Kidney epithelial cell (primary cell): ENCODE measurements at regions not wholly inside any gene's neighbourhood (a gene's known extent, or its start where the extent isn't known, plus 50 kb on each side); places are given as distances from the start of the nearest gene placed in this dataset.
A peak's percentile ranks its signal among the peaks of the same experiment; 100 is the strongest.

ENCODE experiments used
- DNase-seq: peaks from one replicate; pipeline ENCODE4 v3.0.0-alpha.2; 2010; ENCODE audit warnings: low read depth
- H3K27me3 ChIP-seq: 2 replicates; pipeline ENCODE4 v1.6.0; 2011; ENCODE audit warnings: low read length; ENCODE audit not compliant: control insufficient read depth, insufficient read depth
- H3K36me3 ChIP-seq: 2 replicates; pipeline ENCODE4 v1.5.1; 2011; ENCODE audit warnings: low read length; ENCODE audit not compliant: control insufficient read depth, insufficient read depth
- H3K4me3 ChIP-seq: 2 replicates; pipeline ENCODE4 v1.5.1; 2011; ENCODE audit warnings: low read depth, mild to moderate bottlenecking, control low read depth, low read length
- CTCF ChIP-seq: IDR thresholded peaks from 2 replicates; pipeline ENCODE4 v1.5.1; 2011; ENCODE audit warnings: mild to moderate bottlenecking, moderate library complexity, low read length, control low read depth, inconsistent platforms; ENCODE audit not compliant: insufficient read depth, poor library complexity, severe bottlenecking

DNA sequence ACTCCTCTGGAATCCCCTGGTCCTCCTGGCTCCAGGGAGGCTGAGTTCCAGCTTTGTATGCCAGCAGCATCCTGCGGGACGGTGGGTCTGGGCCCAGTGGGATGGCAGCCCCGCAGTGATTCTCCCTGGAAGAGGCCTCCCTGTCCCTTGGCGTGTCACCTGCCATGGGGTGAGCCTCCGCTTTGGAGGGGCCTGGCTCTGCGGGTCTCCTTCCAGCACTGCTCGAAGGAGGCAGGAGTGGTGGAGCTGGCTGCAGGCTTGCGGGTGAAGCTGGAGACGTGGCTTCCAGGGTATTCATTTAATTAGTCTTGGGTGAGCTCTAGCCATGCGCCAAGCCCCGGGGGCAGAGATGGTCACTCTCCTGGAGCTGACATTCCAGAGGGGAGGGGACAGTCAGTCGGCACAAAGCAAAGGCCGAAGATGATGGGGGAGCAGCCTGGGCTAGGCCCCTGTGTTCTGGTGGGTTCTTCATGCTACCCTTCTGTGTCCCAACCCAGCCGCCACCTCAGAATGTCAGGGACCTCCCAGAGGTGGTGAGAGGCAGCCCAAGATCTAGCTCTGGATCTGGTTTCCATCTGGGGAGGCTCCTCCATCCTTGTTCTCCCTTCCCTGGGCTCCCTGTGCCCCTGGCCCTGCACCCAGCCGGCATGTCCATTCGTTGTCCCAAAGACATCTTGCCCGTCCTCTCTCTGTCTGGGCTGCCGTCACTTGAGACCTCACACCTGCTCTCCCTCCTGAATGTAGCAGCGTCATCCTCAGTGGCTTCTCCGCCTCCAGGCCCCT, 1332.5 kb downstream of the BRD1 start:
- peaks cover 16% of the 10 kb centered on the region for H3K27me3 ChIP-seq
- DNase-seq: no peak
- no peak for TF ChIP-seq CTCF
- H3K36me3 ChIP-seq: no peaks in the 10 kb centered on the region
- no peak overlapping the region for H3K4me3 ChIP-seq

DNA sequence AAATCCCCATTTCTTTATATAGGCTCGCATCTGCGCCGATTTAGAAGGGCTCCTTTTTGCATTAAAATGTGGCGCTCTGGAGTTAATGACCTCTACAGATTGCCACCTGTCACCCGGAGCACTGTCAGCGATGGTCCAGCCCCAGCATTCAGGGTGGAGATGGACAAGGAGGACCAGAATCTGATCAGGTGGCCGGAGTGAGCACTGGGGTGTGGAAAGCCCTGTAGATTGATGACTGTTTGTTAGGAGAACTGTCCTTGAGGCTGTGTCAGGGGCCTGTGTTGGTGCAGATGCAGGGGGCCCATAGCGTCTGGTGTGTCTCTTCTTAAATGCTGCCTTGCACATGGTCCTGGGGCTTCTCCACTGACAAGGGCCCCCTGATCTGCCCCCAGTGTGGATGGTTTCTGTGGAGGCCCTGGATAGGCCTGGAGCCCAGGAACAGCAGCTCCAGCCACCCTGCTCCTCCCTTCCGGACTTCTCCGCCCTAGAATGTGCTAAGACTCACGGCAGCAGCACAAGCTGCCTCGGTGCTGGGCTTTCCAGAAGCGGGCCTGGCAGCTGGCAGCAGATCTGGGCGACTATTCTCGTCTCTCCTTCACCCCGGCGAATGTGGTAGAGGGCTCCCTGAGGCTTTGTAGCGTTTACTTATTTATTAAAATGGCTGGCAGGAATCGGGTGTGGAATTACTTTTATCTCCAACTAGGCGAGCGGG, 1333.3 kb downstream of the BRD1 start:
- DNase-seq: no peak

DNA sequence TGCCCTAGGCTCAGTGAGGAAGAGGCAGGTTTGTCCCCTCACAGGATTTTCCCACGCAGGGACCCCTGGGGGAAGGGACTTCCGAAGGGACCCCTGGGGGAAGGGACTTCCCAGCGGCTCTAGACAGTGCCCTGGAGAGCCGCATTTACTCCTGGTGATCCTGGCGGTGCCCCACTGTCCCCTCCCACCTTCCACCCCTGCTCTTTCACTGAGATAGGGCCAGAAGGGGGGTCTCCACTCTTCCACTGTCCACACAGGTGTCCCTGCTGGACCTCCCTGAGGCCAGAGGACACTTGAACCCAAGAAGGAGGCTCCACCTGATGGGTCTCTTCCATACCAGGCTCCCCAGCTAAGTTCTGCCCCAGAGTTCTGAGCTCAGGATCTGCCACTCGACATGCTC, 1333.9 kb downstream of the BRD1 start:
- Histone ChIP-seq H3K36me3 (no peaks in the 10 kb centered on the region), H3K4me3 (no peak overlapping the region), H3K27me3 (peaks cover 27% of the 10 kb centered on the region)
- no peak for DNase-seq
- no peak for TF ChIP-seq CTCF

More for the DNA sequence above, 1333.3 kb downstream of the BRD1 start:
- H3K27me3 ChIP-seq: peaks cover 23% of the 10 kb centered on the region
- no peaks in the 10 kb centered on the region for H3K36me3 ChIP-seq
- H3K4me3 ChIP-seq: no peak overlapping the region
- no peak for TF ChIP-seq CTCF

DNA sequence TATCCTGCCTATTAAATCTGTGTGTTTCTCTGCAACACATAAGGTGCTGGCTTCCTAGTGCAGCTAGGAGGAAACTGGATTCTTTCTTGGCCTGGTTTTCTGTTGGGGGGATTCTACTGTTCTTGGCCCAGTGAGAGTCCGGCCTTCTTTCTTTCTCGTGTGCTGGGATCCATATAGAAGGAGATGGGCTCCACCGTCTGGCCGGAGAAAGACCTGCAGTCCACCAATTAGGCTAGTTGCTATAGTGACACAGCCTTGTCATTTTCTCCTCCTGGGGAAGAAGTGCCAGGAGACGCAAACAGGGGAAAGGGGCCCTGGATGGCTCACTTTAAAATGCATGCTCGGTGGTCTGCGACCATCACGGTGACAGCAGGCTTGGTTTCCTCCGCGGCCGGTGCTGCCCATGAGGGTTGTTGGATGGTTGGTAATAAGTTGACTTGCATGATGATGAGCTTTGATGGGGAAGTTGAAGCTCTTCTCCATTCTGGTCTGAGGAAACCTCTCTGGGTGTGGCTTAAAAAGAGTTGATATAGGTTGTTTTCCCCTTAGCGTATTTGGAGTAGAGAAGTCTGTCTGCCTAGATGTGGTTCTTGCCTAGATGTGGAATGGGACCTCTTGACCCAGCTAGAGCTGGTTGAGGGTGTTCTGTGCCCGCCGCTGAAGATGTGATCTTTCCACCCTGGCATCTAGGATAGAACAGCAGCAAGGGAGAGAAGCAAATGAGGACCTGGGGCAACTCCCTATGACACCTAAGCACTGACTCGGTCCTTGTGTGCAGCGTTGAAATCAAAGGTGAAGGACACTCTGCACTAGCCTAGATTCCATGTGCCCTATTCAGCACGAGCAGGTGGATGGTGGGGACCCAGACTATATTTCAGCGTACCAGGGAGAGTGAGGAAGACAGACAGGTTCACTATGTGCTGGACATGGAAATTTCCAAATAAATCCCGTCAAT, 1335.0 kb downstream of the BRD1 start:
- H3K36me3 ChIP-seq: no peaks in the 10 kb centered on the region
- H3K4me3 ChIP-seq: no peak overlapping the region
- TF ChIP-seq CTCF: peak; percentile 80
- peak; percentile 10 for DNase-seq
- peaks cover 32% of the 10 kb centered on the region for H3K27me3 ChIP-seq

DNA sequence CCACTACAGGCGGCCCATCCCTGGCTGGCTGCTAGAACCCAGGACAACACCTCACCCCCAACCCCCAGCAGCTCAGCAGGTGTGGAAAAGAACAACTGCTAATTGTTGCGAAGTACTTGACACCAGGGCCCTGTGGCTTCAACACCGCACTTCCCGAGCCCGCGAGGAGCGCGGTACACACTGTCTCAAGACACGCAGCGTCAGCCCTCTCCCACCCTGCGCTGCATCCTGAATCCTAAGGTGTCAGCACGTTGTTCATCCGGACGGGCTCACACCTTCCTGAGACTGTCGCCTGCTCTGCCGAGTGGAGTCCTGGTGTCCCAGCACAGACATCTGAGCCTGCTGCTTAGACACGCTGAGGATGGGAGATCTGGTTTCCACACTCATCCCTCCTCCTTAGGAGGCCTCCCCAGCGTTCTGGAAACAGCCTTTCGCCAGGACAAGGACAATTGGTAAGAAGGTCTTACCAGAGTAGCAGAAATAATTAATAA, 1336.2 kb downstream of the BRD1 start:
- no peak overlapping the region for H3K4me3 ChIP-seq
- no peaks in the 10 kb centered on the region for H3K36me3 ChIP-seq
- no peak for DNase-seq
- no peak for TF ChIP-seq CTCF
- peaks cover 36% of the 10 kb centered on the region for H3K27me3 ChIP-seq
